ENCODE measurements at regions not wholly inside any gene's neighbourhood (a gene's known extent, or its start where the extent isn't known, plus 50 kb on each side); places are given as distances from the start of the nearest gene placed in this dataset.

DNA sequence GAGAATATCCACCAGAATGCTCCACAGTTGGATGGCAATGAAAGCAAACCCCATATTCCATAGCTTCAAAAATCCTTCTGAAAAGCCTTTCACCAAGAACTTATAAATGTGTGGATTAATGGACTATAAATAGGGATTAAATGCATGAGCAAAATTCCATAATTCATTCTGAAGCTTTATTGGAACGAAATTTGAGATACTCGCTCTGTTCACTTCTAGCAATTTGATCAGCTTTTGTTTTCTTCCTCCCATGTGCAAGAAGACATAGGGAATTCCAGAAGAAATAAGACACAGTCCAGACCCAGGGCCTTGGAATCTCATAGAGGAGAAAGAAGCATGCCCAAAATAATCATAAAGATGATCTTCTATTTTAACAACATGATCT is 285.9 kb upstream of the TMPO start:
- Histone ChIP-seq H3K4me3 (ENCODE audit: low read depth, low read length, poor library complexity, severe bottlenecking) (no peak overlapping the region), H3K4me2 (ENCODE audit: low read length) (no peak overlapping the region), H3K36me3 (ENCODE audit: insufficient read depth, low read length) (no peaks in the 10 kb centered on the region), H3K27ac (ENCODE audit: low read depth, low read length, poor library complexity, severe bottlenecking) (no peak overlapping the region), H3F3A (ENCODE audit: insufficient read depth, low read length) (no peaks in the 10 kb centered on the region), H3K4me1 (ENCODE audit: insufficient read depth, low read length, severe bottlenecking) (no peaks in the 10 kb centered on the region), H4K20me1 (ENCODE audit: insufficient read depth, low read length) (no peaks in the 10 kb centered on the region), H2AFZ (ENCODE audit: low read length) (no peak overlapping the region), H3K9ac (ENCODE audit: low read length) (no peak overlapping the region), H3K9me2 (ENCODE audit: low read depth, low read length) (no peaks in the 10 kb centered on the region), H3K79me2 (ENCODE audit: insufficient read depth, low read length) (no peaks in the 10 kb centered on the region), H3K27me3 (ENCODE audit: insufficient read depth, low read length) (no peaks in the 10 kb centered on the region), H3K9me3 (ENCODE audit: low read length) (no peaks in the 10 kb centered on the region)
- TF ChIP-seq EZH2 (IDR thresholded peaks at IDR 0.05; ENCODE audit: borderline replicate concordance, low read length), result no peak
- TF ChIP-seq, protein P1, sequence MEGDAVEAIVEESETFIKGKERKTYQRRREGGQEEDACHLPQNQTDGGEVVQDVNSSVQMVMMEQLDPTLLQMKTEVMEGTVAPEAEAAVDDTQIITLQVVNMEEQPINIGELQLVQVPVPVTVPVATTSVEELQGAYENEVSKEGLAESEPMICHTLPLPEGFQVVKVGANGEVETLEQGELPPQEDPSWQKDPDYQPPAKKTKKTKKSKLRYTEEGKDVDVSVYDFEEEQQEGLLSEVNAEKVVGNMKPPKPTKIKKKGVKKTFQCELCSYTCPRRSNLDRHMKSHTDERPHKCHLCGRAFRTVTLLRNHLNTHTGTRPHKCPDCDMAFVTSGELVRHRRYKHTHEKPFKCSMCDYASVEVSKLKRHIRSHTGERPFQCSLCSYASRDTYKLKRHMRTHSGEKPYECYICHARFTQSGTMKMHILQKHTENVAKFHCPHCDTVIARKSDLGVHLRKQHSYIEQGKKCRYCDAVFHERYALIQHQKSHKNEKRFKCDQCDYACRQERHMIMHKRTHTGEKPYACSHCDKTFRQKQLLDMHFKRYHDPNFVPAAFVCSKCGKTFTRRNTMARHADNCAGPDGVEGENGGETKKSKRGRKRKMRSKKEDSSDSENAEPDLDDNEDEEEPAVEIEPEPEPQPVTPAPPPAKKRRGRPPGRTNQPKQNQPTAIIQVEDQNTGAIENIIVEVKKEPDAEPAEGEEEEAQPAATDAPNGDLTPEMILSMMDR (IDR thresholded peaks at IDR 0.05; ENCODE audit: low read length), result no peak

DNA sequence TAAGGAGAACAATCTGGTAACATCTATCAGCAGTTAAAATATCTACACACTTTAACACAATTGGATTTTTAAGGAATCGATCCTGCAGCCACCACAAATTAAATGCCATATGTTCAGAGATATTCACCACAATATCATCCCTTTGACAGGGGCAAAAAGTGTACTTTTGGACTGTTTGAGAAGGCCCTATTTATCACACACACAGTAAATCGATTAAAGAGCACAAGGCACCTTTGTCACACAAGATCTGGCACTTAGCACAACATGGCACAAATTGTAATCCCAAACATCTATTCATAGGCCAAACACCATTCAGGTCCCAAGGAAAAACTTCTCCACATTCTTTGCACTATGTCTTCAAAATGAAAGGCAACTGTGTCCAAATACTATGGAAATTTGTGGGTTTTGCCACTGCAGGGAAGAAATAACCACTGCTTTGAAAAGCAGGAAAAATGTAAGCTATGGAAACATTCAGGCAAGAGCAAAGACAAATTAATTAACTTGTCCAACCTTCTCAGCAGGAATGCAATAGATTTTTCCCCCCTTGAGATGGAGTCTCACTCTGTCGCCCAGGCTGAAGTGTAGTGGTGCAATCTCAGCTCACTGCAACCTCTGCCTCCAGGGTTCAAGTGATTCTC is 282.5 kb upstream of the TMPO start:
- no peaks in the 10 kb centered on the region for H3K9me3 ChIP-seq (ENCODE audit: low read length)
- no peaks in the 10 kb centered on the region for H3K36me3 ChIP-seq (ENCODE audit: insufficient read depth, low read length)
- H3F3A ChIP-seq (ENCODE audit: insufficient read depth, low read length), result no peaks in the 10 kb centered on the region
- no peaks in the 10 kb centered on the region for H3K79me2 ChIP-seq (ENCODE audit: insufficient read depth, low read length)
- H2AFZ ChIP-seq (ENCODE audit: low read length), result no peak overlapping the region
- H3K27ac ChIP-seq (ENCODE audit: low read depth, low read length, poor library complexity, severe bottlenecking), result no peak overlapping the region
- H3K4me2 ChIP-seq (ENCODE audit: low read length), result no peak overlapping the region
- H4K20me1 ChIP-seq (ENCODE audit: insufficient read depth, low read length), result no peaks in the 10 kb centered on the region
- H3K9me2 ChIP-seq (ENCODE audit: low read depth, low read length), result no peaks in the 10 kb centered on the region
- H3K27me3 ChIP-seq (ENCODE audit: insufficient read depth, low read length), result no peaks in the 10 kb centered on the region
- no peak for TF ChIP-seq EZH2 (IDR thresholded peaks at IDR 0.05; ENCODE audit: borderline replicate concordance, low read length)
- TF ChIP-seq, protein P1 (IDR thresholded peaks at IDR 0.05; ENCODE audit: low read length), result no peak
- H3K4me1 ChIP-seq (ENCODE audit: insufficient read depth, low read length, severe bottlenecking), result no peaks in the 10 kb centered on the region
- H3K9ac ChIP-seq (ENCODE audit: low read length), result no peak overlapping the region
- H3K4me3 ChIP-seq (ENCODE audit: low read depth, low read length, poor library complexity, severe bottlenecking), result no peak overlapping the region

DNA sequence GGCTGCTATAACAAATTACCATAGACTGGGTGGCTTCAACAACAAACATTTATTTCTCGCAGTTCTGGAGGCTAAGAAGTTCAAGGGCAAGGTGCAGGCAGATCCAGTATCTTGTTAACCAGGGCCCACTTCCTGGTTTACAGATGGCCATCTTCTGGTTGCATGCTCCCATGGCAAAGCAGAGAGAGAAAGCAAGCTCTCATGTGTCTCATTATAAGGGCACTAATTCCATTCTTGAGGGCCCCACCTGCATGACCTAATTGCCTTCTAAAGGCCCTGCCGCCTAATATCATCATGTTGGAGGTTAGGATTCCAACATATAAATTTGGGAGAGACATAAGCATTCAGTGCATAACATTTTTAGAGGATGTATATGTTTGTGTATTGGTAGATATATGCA is 280.1 kb upstream of the TMPO start:
- Histone ChIP-seq H3K36me3 (ENCODE audit: insufficient read depth, low read length) (no peaks in the 10 kb centered on the region), H3K27ac (ENCODE audit: low read depth, low read length, poor library complexity, severe bottlenecking) (no peak overlapping the region), H3K79me2 (ENCODE audit: insufficient read depth, low read length) (no peaks in the 10 kb centered on the region), H2AFZ (ENCODE audit: low read length) (no peak overlapping the region), H3K4me3 (ENCODE audit: low read depth, low read length, poor library complexity, severe bottlenecking) (no peak overlapping the region), H4K20me1 (ENCODE audit: insufficient read depth, low read length) (no peaks in the 10 kb centered on the region), H3F3A (ENCODE audit: insufficient read depth, low read length) (no peaks in the 10 kb centered on the region), H3K4me2 (ENCODE audit: low read length) (no peak overlapping the region), H3K9me2 (ENCODE audit: low read depth, low read length) (no peaks in the 10 kb centered on the region), H3K27me3 (ENCODE audit: insufficient read depth, low read length) (no peaks in the 10 kb centered on the region), H3K9me3 (ENCODE audit: low read length) (no peaks in the 10 kb centered on the region), H3K9ac (ENCODE audit: low read length) (no peak overlapping the region), H3K4me1 (ENCODE audit: insufficient read depth, low read length, severe bottlenecking) (no peaks in the 10 kb centered on the region)
- TF ChIP-seq, protein P1 (IDR thresholded peaks at IDR 0.05; ENCODE audit: low read length), result no peak
- TF ChIP-seq EZH2 (IDR thresholded peaks at IDR 0.05; ENCODE audit: borderline replicate concordance, low read length), result no peak
